Astrocyte of the spinal cord (primary cell): ENCODE measurements at regions not wholly inside any gene's neighbourhood (a gene's known extent, or its start where the extent isn't known, plus 50 kb on each side); places are given as distances from the start of the nearest gene placed in this dataset.

ENCODE experiments used
- DNase-seq: peaks from one replicate; pipeline ENCODE4 v3.0.0; 2011; ENCODE audit warnings: low read depth, low spot score
- H3K4me3 ChIP-seq: 2 replicates; pipeline ENCODE4 v1.5.1; 2011; ENCODE audit warnings: low read depth, mild to moderate bottlenecking, low read length, moderate library complexity
- CTCF ChIP-seq: IDR thresholded peaks from 2 replicates; pipeline ENCODE4 v1.5.1; 2012; ENCODE audit warnings: low read depth, mild to moderate bottlenecking, low read length, inconsistent platforms
- in situ Hi-C: cut with HindIII; loops from 2 replicates; pipeline ENCODE4 v1.10.0; 2017; ENCODE audit warnings: low sequenced_read_pairs

GRCh38 chr2:42867093-42868065 is 75.0 kb upstream of the HAAO start:
- no peak for DNase-seq
- no peak overlapping the region for H3K4me3 ChIP-seq
- in situ Hi-C loops, result no loop called here
- no peak for TF ChIP-seq CTCF

- no peak for TF ChIP-seq CTCF
- no peak for DNase-seq
- H3K4me3 ChIP-seq, result no peak overlapping the region
- in situ Hi-C loops, result no loop called here
These were observed 73.8 kb upstream of the HAAO start for GRCh38 chr2:42865884-42866881.

- TF ChIP-seq CTCF, result no peak
These were observed 72.4 kb upstream of the HAAO start for GRCh38 chr2:42864641-42865280.

GRCh38 chr2:42864222-42864621 is 71.8 kb upstream of the HAAO start:
- no peak overlapping the region for H3K4me3 ChIP-seq

More at GRCh38 chr2:42864641-42865280, 72.4 kb upstream of the HAAO start:
- DNase-seq, result no peak
- H3K4me3 ChIP-seq, result no peak overlapping the region
- in situ Hi-C loops, result no loop called here

GRCh38 chr2:42863751-42864150 is 71.4 kb upstream of the HAAO start:
- in situ Hi-C loops, result no loop called here
- no peak overlapping the region for H3K4me3 ChIP-seq
- DNase-seq, result no peak
- no peak for TF ChIP-seq CTCF

More at GRCh38 chr2:42864222-42864621, 71.8 kb upstream of the HAAO start:
- in situ Hi-C loops, result no loop called here
- DNase-seq, result no peak
- no peak for TF ChIP-seq CTCF

- TF ChIP-seq CTCF, result no peak
- H3K4me3 ChIP-seq, result no peak overlapping the region
- no peak for DNase-seq
- in situ Hi-C loops, result no loop called here
These were observed 70.9 kb upstream of the HAAO start for GRCh38 chr2:42863320-42863719.
